ENCODE measurements at regions not wholly inside any gene's neighbourhood (a gene's known extent, or its start where the extent isn't known, plus 50 kb on each side); places are given as distances from the start of the nearest gene placed in this dataset.

DNA sequence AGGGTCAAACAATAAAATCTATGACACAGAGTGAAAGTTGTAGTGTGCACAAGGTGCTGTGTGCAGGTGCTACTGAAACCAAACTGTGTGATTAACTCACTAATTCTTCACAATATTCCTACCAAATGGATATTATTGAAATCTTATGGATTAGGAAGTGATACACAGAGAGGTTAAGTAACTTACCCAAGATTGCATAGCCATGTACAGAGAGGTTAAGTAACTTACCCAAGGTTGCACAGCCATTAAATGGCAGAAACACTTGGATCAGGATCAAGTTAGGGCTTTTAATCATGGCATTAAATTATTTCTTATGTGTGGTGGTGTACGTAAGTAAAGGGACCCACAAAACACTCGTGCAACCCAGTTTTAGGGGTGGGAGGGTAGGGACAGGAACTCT, 771.4 kb downstream of the AACS start:
- Histone ChIP-seq H3K4me1 (replicated peaks in 1 of 4; ENCODE audit: control insufficient read depth in 3 of 4, insufficient read depth in 4 of 4, low read length in 3 of 4) (no peaks in the 10 kb centered on the region), H4K8ac (ENCODE audit: extremely low read depth, insufficient read depth, low read length) (no peak overlapping the region), H4K5ac (ENCODE audit: insufficient read length, low read depth, low read length) (no peak overlapping the region), H3K56ac (replicated peaks; ENCODE audit: insufficient read length, low read depth, low read length) (no peak overlapping the region), H3K14ac (ENCODE audit: insufficient read length) (no peak overlapping the region), H3K4me2 (ENCODE audit: insufficient read depth in 1 of 2, low read depth in 2 of 2, low read length in 2 of 2) (no peak overlapping the region), H4K20me1 (replicated peaks in 1 of 2; ENCODE audit: control insufficient read depth in 1 of 2, insufficient read depth in 2 of 2, low read length in 2 of 2) (no peaks in the 10 kb centered on the region), H2BK12ac (ENCODE audit: low read depth, low read length) (no peak overlapping the region), H2BK120ac (replicated peaks; ENCODE audit: low read depth, low read length) (no peak overlapping the region), H3K27me3 (replicated peaks in 1 of 4; ENCODE audit: control insufficient read depth in 3 of 4, extremely low read depth in 1 of 4, insufficient read depth in 3 of 4, low read length in 3 of 4) (no peaks in the 10 kb centered on the region), H3K9ac (replicated peaks in 1 of 4; ENCODE audit: extremely low read depth in 1 of 4, low read depth in 3 of 4, low read length in 3 of 4) (no peak overlapping the region), H3K23me2 (ENCODE audit: low read depth, low read length) (no peaks in the 10 kb centered on the region), H3K27ac (ENCODE audit: low read depth, low read length) (no peak overlapping the region), H2AFZ (ENCODE audit: low read length) (no peak overlapping the region), H2BK20ac (ENCODE audit: low read length) (no peak overlapping the region), H3K79me1 (ENCODE audit: low read depth, low read length) (no peaks in the 10 kb centered on the region), H2BK15ac (ENCODE audit: low read length) (no peak overlapping the region), H3K23ac (ENCODE audit: insufficient read length) (no peak overlapping the region), H4K91ac (replicated peaks; ENCODE audit: insufficient read length, low read length) (no peak overlapping the region), H3K4ac (replicated peaks; ENCODE audit: insufficient read length, low read depth, low read length) (no peak overlapping the region), H3K4me3 (ENCODE audit: extremely low read depth in 1 of 4, insufficient read depth in 2 of 4, low read depth in 3 of 4, low read length in 4 of 4) (no peak overlapping the region), H3K36me3 (ENCODE audit: control insufficient read depth in 2 of 4, insufficient read depth in 4 of 4, low read length in 3 of 4) (no peaks in the 10 kb centered on the region), H3K18ac (ENCODE audit: extremely low read depth, low read length) (no peak overlapping the region), H2BK5ac (ENCODE audit: low read depth, low read length) (no peak overlapping the region), H3K9me3 (ENCODE audit: insufficient read depth in 2 of 2, low read depth in 1 of 2, low read length in 1 of 2) (no peaks in the 10 kb centered on the region), H2AK5ac (ENCODE audit: low read depth, low read length) (no peak overlapping the region), H3K79me2 (ENCODE audit: control insufficient read depth in 1 of 2, insufficient read depth in 2 of 2, low read length in 2 of 2) (no peaks in the 10 kb centered on the region)
- 93% methylated on average over 2 of the region's 2 CpGs; no CpG with 5 or more reads in 1 of the 2 experiments for WGBS, 2 experiments (ENCODE audit: extremely low coverage in 1 of 2, insufficient coverage in 1 of 2, insufficient read length in 1 of 2, insufficient replicate concordance in 2 of 2, low coverage in 1 of 2, low lambda C conversion rate in 2 of 2, missing lambda C conversion rate in 1 of 2)
- ChIA-PET CTCF (ENCODE audit: partially characterized antibody) (no interaction called here), POLR2A (ENCODE audit: partially characterized antibody) (no interaction called here)
- no peak for DNase-seq (ENCODE audit: low read depth in 1 of 2, low spot score in 2 of 2)
- FAIRE-seq: no peak
- TF ChIP-seq SIX5 (IDR thresholded peaks at IDR 0.05; ENCODE audit: low read depth, low read length) (no peak), RAD21 (IDR thresholded peaks at IDR 0.05 in 1 of 2, conservative IDR thresholded peaks at IDR 0.05 in 1 of 2; ENCODE audit: low read depth in 2 of 2, low read length in 2 of 2) (no peak), ZNF274 (IDR thresholded peaks at IDR 0.05; ENCODE audit: borderline replicate concordance, extremely low read depth, low read length) (no peak), RXRA (IDR thresholded peaks at IDR 0.05; ENCODE audit: insufficient read depth, low read depth, low read length) (no peak), CTBP2 (IDR thresholded peaks at IDR 0.05; ENCODE audit: borderline replicate concordance, insufficient read depth, insufficient read length, low read length) (no peak), CEBPB (IDR thresholded peaks at IDR 0.05; ENCODE audit: low read depth, low read length) (no peak)
